HL-60 (cell line): ENCODE measurements at regions not wholly inside any gene's neighbourhood (a gene's known extent, or its start where the extent isn't known, plus 50 kb on each side); places are given as distances from the start of the nearest gene placed in this dataset.

Experiments used
- CTCF ChIP-seq: IDR thresholded peaks from one replicate; pipeline ENCODE4 v1.5.1; 2011; ENCODE audit warnings: low read length, control low read depth, inconsistent platforms; ENCODE audit not compliant: insufficient read depth
- GABPA ChIP-seq: IDR thresholded peaks from 2 replicates; pipeline ENCODE4 v1.6.1; 2012; ENCODE audit warnings: low read depth
- POLR2AphosphoS5 ChIP-seq: IDR thresholded peaks from 2 replicates; pipeline ENCODE4 v1.6.1; 2012; ENCODE audit warnings: low read depth
- SPI1 ChIP-seq: IDR thresholded peaks from 2 replicates; pipeline ENCODE4 v1.6.1; 2012; ENCODE audit warnings: low read depth, mild to moderate bottlenecking, borderline replicate concordance
- TF ChIP-seq, protein P1 (sequence below): IDR thresholded peaks from 2 replicates; pipeline ENCODE4 v1.6.1; 2012; ENCODE audit warnings: low read depth; ENCODE audit not compliant: insufficient replicate concordance

- TF ChIP-seq CTCF (no peak), POLR2AphosphoS5 (no peak), SPI1 (no peak), GABPA (no peak)
- TF ChIP-seq, protein P1, sequence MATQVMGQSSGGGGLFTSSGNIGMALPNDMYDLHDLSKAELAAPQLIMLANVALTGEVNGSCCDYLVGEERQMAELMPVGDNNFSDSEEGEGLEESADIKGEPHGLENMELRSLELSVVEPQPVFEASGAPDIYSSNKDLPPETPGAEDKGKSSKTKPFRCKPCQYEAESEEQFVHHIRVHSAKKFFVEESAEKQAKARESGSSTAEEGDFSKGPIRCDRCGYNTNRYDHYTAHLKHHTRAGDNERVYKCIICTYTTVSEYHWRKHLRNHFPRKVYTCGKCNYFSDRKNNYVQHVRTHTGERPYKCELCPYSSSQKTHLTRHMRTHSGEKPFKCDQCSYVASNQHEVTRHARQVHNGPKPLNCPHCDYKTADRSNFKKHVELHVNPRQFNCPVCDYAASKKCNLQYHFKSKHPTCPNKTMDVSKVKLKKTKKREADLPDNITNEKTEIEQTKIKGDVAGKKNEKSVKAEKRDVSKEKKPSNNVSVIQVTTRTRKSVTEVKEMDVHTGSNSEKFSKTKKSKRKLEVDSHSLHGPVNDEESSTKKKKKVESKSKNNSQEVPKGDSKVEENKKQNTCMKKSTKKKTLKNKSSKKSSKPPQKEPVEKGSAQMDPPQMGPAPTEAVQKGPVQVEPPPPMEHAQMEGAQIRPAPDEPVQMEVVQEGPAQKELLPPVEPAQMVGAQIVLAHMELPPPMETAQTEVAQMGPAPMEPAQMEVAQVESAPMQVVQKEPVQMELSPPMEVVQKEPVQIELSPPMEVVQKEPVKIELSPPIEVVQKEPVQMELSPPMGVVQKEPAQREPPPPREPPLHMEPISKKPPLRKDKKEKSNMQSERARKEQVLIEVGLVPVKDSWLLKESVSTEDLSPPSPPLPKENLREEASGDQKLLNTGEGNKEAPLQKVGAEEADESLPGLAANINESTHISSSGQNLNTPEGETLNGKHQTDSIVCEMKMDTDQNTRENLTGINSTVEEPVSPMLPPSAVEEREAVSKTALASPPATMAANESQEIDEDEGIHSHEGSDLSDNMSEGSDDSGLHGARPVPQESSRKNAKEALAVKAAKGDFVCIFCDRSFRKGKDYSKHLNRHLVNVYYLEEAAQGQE, result no peak
These were observed 454.2 kb upstream of the SLC35B3 start for GRCh38 chr6:8889514-8889913.
